ENCODE measurements at regions not wholly inside any gene's neighbourhood (a gene's known extent, or its start where the extent isn't known, plus 50 kb on each side); places are given as distances from the start of the nearest gene placed in this dataset.

DNA sequence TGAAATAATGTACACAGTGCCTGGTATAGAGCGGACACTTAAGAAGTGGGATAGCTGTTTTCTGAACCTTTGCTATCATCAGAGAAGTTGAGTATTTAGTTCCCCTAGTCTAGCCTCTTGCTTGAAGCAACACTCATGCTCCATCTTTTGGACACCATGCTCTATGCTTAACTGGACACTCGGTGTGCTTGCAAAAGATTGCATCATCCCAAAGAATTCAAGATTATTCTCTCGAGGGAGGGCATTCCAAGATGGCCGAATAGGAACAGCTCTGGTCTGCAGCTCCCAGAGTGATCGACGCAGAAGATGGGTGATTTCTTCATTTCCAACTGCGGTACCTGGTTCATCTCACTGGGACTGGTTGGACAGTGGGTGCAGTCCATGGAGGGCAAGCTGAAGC is 143.9 kb upstream of the FSHR start:
- no peak overlapping the region for H3K4me3 ChIP-seq (ENCODE audit: low read depth, low read length)
- TF ChIP-seq, protein P1, sequence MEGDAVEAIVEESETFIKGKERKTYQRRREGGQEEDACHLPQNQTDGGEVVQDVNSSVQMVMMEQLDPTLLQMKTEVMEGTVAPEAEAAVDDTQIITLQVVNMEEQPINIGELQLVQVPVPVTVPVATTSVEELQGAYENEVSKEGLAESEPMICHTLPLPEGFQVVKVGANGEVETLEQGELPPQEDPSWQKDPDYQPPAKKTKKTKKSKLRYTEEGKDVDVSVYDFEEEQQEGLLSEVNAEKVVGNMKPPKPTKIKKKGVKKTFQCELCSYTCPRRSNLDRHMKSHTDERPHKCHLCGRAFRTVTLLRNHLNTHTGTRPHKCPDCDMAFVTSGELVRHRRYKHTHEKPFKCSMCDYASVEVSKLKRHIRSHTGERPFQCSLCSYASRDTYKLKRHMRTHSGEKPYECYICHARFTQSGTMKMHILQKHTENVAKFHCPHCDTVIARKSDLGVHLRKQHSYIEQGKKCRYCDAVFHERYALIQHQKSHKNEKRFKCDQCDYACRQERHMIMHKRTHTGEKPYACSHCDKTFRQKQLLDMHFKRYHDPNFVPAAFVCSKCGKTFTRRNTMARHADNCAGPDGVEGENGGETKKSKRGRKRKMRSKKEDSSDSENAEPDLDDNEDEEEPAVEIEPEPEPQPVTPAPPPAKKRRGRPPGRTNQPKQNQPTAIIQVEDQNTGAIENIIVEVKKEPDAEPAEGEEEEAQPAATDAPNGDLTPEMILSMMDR (IDR thresholded peaks at IDR 0.05; ENCODE audit: control insufficient read depth, extremely low read depth, insufficient read depth): no peak
- no peak for DNase-seq (ENCODE audit: low read depth)

DNA sequence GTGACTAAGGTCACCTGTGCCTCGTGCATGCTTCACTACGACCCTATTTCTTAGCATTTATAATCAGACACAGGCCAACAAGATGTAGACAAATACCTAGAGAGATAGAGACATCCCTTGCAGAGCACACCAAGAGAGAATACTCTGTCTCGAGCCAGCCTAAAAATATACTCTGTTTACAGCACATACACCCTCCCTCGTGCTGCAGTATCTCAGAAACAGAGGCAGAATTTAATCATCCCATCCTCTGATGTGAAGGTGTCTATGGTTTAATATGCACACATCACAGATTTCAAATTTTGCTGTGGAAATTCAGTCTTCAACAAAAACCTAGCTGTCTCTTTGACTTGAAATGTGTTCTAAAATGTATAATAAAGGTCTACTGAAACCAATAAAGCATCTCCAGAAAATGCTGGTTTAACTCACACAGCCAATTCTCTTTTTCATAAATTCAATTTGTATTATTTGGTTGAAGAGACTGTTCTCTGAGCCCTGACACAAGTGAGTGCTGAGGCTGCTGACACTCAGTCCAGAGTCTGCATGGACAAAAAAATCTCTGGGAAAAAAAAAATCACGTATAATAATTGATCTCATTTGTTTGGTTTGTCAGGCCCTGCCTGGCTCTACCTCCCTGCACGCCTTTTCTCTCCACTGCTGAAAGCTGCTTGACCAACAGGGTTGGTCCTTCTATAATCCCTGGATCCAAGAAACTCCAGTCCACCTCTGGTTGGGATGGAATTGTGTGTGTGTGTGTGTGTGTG is 142.0 kb upstream of the FSHR start:
- DNase-seq (ENCODE audit: low read depth): no peak
- H3K4me3 ChIP-seq (ENCODE audit: low read depth, low read length): no peak overlapping the region
- TF ChIP-seq, protein P1 (IDR thresholded peaks at IDR 0.05; ENCODE audit: control insufficient read depth, extremely low read depth, insufficient read depth): no peak

DNA sequence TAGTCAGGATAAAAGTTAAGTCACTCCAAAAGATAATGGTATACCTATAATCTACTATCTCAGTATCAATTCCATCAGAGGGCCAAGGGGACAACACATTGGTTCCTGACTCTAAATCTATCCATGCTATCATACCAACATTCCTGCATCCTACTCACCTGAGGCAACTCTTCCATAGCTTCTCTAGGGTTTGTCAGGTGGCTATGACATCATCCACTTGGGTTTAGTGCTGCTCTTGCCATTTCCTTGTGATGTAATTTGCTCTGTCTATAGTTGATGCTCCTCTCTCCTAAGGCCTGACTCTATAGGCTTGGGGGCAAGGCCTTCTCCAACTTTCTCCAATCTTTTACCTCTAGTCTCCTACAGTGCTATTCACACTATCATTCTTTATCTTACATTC is 139.9 kb upstream of the FSHR start:
- no peak overlapping the region for H3K4me3 ChIP-seq (ENCODE audit: low read depth, low read length)
- TF ChIP-seq, protein P1 (IDR thresholded peaks at IDR 0.05; ENCODE audit: control insufficient read depth, extremely low read depth, insufficient read depth): no peak
- DNase-seq (ENCODE audit: low read depth): no peak

DNA sequence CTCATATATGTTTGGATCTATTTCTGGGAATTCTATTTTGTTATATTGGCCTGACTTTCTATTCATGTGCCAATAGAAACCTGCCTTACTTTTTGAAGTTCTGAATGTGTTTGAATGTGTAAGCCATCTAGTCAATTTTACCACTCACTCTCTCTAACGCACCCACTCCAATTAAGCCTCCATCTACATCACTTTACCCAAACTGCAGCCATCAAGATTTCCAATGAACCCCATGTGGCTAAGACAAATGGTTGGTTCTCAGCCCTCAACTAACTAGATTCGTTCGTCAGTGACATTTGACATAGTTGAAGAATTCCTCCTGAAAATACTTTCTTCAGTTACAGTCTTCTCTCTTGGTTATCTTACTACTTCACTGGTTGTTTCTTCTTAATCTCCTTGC is 137.3 kb upstream of the FSHR start:
- TF ChIP-seq, protein P1 (IDR thresholded peaks at IDR 0.05; ENCODE audit: control insufficient read depth, extremely low read depth, insufficient read depth): no peak
- DNase-seq (ENCODE audit: low read depth): no peak
- no peak overlapping the region for H3K4me3 ChIP-seq (ENCODE audit: low read depth, low read length)

DNA sequence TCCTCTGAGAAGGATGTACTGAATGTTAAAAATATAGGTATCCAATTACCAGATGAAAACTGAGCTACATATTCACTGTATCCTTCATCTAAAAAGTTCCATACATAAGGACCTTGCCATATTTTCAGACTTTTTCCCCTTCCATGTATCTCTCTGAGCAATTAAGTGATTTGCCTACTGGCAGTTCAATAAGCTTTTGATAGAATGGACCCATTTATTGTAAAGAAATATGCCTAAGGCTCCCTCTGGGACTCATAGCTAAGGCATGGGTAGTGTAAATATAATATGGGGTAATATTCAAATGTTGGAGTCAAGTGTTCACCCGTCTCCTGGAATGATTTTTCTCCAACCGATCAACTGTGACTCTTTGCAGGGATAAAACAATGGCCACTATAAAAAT is 135.4 kb upstream of the FSHR start:
- TF ChIP-seq, protein P1 (IDR thresholded peaks at IDR 0.05; ENCODE audit: control insufficient read depth, extremely low read depth, insufficient read depth): no peak
- no peak overlapping the region for H3K4me3 ChIP-seq (ENCODE audit: low read depth, low read length)
- no peak for DNase-seq (ENCODE audit: low read depth)

DNA sequence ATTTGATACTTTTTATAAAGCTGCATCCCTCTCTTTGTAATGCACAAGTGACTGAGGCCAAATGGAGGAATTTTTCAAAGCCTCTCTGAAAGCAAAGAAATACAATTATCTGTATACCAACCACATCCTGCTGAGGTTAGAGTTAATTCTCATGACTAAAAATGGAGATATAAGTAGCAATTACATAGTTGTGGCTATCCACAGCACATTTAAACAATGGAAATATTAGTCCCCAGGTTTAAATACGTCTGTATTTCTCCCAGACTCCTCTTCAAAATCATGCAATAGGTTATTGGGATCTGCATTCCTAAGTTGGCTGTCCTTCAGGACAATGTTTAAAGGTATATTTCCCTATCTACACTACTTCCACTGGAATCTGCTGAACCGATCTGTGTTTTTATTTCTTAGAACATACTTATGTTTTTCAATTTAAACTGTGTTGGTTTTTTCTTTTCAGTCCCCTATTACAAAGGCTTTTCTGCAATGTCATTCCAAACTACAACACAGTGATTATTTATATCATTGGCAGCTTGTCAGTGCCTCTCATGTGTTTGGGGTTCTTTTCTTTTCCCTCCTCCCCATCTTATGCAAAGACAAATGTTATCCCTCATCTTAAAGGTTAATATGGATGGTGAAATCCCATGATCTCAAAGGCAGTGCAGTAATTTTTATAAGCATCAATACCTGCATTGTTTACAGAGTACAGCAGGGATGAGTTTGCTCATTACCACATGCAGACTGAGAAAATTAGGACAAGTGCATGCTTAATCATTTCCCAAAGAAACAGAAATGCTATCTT is 134.8 kb upstream of the FSHR start:
- DNase-seq (ENCODE audit: low read depth): no peak
- TF ChIP-seq, protein P1 (IDR thresholded peaks at IDR 0.05; ENCODE audit: control insufficient read depth, extremely low read depth, insufficient read depth): no peak
- H3K4me3 ChIP-seq (ENCODE audit: low read depth, low read length): no peak overlapping the region

Measured in LNCaP clone FGC (cell line).